GM21717 (cell line): ENCODE measurements at regions not wholly inside any gene's neighbourhood (a gene's known extent, or its start where the extent isn't known, plus 50 kb on each side); places are given as distances from the start of the nearest gene placed in this dataset.
"Not testable (repeated sequence)": the region's sequence is repeated elsewhere in the genome, so short reads cannot be mapped to it uniquely, and the experiment has no call there.

Experiments
- ATAC-seq: cut with Tn5 transposase; IDR thresholded peaks from one replicate; pipeline ENCODE4 v1.9.1; 2021; ENCODE audit warnings: mild to moderate bottlenecking, moderate library complexity; ENCODE audit not compliant: unreplicated experiment

DNA sequence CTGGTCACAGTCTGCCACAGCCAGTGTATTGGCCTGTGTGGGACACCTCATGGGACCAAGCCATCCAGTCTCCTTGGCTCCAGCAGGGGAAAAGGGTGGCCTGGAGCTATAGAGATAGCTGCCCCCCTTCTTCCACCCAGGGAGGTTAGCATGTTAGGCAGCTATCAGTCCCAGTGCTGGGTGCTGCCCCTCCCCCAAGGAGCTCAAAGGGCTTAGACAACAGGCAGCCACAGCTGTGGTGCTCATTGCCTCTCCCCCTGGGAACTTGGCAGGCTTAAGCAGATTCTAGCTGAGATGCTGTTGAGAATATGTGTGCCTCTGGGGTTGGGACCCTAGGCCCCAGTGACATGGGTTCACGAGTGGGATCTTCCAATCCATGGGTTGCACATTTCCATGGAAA, 226.0 kb upstream of the PTGER4 start:
- ATAC-seq = no peak

- ATAC-seq = no peak
These were observed 226.7 kb upstream of the PTGER4 start for GRCh38 chr5:40452874-40453624.

- no peak for ATAC-seq
These were observed 232.3 kb upstream of the PTGER4 start for GRCh38 chr5:40447438-40447837.

GRCh38 chr5:40446910-40447309, 232.8 kb upstream of the PTGER4 start:
- no peak for ATAC-seq

DNA sequence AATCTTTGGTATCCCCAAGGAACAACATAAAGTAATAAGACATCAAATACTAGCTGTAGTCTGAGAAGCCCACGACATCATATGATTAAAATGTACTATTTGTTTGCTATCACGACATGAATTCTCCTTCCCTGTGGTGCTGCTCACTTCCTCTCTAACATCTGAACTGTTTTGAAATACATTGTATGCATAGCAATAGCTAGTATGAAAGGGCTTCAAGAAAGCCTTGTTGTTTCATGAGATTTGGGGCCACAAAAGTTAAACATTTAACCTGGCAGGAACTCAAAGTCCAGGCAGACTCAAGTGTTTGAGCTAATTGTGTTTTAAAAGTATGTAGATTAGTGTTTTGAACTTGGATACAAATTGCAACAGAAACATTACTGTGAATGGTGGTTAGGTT, 237.4 kb upstream of the PTGER4 start:
- ATAC-seq = no peak

DNA sequence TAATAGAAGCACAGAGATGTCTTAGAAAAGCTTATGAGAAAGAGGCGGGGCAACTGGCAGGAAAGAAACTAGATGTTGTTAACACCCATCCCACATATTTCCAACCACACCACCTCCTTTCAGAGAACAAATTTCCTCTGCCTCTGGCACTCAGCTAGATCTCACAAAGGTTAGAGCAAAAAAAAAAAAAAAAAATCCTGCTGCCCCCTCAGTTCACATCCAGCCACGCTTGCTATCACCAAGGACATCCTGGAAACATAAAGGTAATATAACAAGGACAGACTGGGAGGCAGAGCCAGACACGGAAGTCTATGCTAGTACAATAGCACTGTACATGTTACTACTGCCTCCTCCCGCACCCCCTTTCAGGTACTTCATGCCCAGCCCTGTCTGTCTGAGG, 238.0 kb upstream of the PTGER4 start:
- no peak for ATAC-seq

DNA sequence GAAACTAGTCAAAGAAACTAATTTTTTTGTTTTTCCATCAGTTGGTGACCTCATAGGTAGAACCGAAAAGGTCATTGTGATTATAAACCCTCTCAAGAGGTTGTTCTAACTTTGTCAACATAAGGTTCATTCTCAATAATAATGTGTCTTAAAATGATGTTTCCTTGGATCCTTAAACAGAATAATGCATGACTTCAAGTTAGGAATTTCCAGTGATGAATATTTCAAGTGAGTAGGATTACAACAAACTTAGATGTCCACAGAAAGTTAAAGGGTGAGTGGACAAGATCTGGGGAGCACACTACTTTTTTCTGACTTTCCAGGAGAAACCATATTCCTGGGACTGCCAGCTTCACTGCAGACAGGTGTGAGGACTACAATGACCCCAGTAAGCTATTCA, 239.0 kb upstream of the PTGER4 start:
- ATAC-seq = no peak

DNA sequence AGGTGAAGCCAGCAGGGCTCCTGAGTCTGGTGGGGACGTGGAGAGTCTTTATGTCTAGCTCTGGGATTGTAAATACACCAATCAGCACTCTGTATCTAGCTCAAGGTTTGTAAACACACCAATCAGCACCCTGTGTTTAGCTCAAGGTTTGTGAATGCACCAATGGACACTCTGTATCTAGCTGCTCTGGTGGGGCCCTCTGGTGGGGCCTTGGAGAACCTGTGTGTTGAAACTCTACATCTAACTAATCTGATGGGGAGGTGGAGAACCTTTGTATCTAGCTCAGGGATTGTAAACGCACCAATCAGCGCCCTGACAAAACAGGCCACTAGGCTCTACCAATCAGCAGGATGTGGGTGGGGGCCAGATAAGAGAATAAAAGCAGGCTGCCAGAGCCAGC, 240.6 kb upstream of the PTGER4 start:
- ATAC-seq = not testable (repeated sequence)

DNA sequence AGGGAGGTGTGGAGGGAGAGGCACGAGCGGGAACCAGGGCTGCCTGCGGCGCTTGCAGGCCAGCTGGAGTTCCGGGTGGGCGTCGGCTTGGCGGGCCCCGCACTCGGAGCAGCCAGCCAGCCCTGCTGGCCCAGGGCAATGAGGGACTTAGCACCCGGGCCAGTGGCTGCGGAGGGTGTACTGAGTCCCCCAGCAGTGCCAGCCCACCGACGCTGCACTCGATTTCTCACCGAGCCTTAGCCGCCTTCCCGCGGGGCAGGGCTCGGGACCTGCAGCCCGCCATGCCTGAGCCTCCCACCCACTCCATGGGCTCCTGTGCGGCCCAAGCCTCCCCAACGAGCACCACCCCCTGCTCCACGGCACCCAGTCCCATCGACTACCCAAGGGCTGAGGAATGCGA, 241.1 kb upstream of the PTGER4 start:
- ATAC-seq = not testable (repeated sequence)

- peak; percentile 70 for ATAC-seq
These were observed 242.3 kb upstream of the PTGER4 start for GRCh38 chr5:40437452-40437861.

GRCh38 chr5:40436535-40437237, 243.0 kb upstream of the PTGER4 start:
- peak; percentile 71 for ATAC-seq

DNA sequence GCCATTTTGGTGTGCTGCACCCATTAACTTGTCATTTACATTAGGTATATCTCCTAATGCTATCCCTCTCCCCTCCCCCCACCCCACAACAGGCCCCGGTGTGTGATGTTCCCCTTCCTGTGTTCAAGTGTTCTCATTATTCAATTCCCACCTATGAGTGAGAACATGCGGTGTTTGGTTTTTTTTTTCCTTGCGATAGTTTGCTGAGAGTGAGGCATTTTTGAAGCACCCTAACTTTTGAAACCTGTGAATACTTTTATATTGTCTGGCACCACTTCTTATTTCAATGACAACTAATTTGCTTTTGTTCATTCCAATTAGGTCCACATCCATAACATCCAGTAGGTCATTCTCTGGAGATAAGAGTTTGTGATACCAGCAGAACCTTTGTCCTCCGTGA, 244.0 kb upstream of the PTGER4 start:
- not testable (repeated sequence) for ATAC-seq

GRCh38 chr5:40432836-40433235, 246.9 kb upstream of the PTGER4 start:
- ATAC-seq = no peak

- no peak for ATAC-seq
These were observed 248.0 kb upstream of the PTGER4 start for GRCh38 chr5:40431734-40432133.

- no peak for ATAC-seq
These were observed 249.5 kb upstream of the PTGER4 start for GRCh38 chr5:40430101-40430710.

DNA sequence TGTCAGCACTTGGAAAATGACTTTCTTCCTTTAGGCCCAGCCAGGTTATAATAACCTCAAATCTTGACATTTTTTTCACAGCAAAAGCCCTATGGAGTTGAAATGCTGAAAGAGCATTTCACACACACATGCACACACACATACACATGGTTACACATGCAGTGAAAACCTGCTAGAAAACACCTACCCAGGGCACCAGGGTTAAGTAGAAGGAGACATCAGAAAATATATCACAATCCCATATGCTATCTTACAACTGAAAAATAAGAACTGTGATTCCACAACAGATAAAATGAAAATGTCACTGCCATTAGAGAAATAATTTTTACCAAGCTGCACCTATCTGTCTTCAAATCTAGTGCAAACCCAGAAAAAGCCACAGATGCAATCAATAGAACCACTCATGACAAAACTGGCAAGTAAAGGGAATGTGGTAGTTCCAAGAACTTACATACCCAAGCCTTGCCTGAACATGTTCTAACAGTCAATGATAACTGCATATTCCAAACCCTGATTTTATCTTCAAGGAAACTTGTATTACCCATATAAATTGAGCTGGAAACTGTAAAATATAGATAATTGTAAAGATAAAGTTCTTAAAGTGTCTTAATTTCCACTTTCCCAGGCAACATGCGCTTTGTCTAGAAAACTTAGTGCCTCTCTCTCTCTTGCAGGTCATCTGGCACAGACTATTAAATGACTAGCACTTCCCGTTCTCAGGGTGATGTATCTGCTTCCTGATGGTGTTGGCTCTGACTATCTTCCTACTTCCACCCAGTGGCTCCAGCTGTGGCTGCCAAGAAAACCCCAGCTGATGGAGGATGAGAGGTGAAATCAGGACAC, 250.2 kb upstream of the PTGER4 start:
- no peak for ATAC-seq

- ATAC-seq = no peak
These were observed 250.9 kb upstream of the PTGER4 start for GRCh38 chr5:40428815-40429214.

GRCh38 chr5:40428126-40428525, 251.6 kb upstream of the PTGER4 start:
- ATAC-seq = no peak

DNA sequence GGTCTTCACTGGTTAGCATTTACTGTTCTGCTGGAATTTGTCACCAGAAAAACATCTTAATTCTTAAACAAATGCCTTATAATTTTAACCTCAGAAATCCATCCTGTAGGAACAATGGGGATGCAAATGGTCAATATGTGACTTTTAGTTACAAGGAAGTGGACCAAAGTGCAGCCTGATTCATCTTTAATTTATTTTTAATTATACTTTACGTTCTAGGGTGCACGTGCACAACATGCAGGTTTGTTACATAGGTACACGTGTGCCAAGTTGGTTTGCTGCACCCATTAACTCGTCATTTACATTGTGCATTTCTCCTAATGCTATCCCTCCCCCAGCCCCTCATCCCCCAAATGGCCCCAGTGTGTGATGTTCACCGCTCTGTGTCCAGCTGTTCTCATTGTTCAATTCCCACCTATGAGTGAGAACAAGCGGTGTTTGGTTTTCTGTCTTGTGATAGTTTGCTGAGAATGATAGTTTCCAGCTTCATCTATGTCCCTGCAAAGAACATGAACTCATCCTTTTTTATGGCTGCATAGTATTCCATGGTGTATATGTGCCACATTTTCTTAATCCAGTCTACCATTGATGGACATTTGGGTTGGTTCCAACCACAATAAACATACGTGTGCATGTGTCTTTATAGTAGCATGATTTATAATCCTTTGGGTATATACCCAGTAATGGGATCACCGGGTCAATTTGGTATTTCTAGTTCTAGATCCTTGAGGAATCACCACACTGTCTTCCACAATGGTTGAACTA, 262.5 kb upstream of the PTGER4 start:
- not testable (repeated sequence) for ATAC-seq

- ATAC-seq = no peak
These were observed 263.1 kb upstream of the PTGER4 start for GRCh38 chr5:40416588-40416987.
